Lower lobe of right lung (tissue), 2 donors: ENCODE measurements at regions not wholly inside any gene's neighbourhood (a gene's known extent, or its start where the extent isn't known, plus 50 kb on each side); places are given as distances from the start of the nearest gene placed in this dataset.
"Not testable (repeated sequence)": the region's sequence is repeated elsewhere in the genome, so short reads cannot be mapped to it uniquely, and the experiment has no call there.

ENCODE experiments used
- ATAC-seq, 2 donors: fragments of 200-7000 bp; cut with Tn5 transposase; one replicate each; pipeline ENCODE4 v1.9.1; 2020 to 2022; ENCODE audit warnings: mild to moderate bottlenecking in 2 of 2, moderate library complexity in 2 of 2
- DNase-seq: peaks from one replicate; pipeline ENCODE4 v3.0.0-alpha.2; 2020
- H3K27ac ChIP-seq: fragments of 200-600 bp; one replicate; pipeline ENCODE4 v1.8.0; 2022
- H3K27me3 ChIP-seq: fragments of 200-600 bp; one replicate; pipeline ENCODE4 v1.8.0; 2022; ENCODE audit warnings: low read depth
- H3K36me3 ChIP-seq: fragments of 200-600 bp; one replicate; pipeline ENCODE4 v1.8.0; 2022; ENCODE audit warnings: mild to moderate bottlenecking
- H3K4me1 ChIP-seq: fragments of 200-600 bp; one replicate; pipeline ENCODE4 v1.8.0; 2022
- H3K4me3 ChIP-seq: fragments of 200-600 bp; one replicate; pipeline ENCODE4 v1.8.0; 2022; ENCODE audit warnings: mild to moderate bottlenecking
- H3K9me3 ChIP-seq: fragments of 200-600 bp; one replicate; pipeline ENCODE4 v1.8.0; 2022
- intact Hi-C: fragments of 100-400 bp; cut with DNase I; formaldehyde crosslinking; loops from one replicate; pipeline ENCODE4 v1.11.0; 2022
- TF ChIP-seq, protein P1 (sequence below): fragments of 200-600 bp; IDR thresholded peaks from one replicate; pipeline ENCODE4 v1.8.0; 2022; ENCODE audit warnings: antibody characterized with exemption, mild to moderate bottlenecking
- donor health status: DM: no; HTN: yes; CAD: no; lungs with severe emphysema.

- H3K9me3 ChIP-seq, result no peaks in the 10 kb centered on the region
- TF ChIP-seq, protein P1, sequence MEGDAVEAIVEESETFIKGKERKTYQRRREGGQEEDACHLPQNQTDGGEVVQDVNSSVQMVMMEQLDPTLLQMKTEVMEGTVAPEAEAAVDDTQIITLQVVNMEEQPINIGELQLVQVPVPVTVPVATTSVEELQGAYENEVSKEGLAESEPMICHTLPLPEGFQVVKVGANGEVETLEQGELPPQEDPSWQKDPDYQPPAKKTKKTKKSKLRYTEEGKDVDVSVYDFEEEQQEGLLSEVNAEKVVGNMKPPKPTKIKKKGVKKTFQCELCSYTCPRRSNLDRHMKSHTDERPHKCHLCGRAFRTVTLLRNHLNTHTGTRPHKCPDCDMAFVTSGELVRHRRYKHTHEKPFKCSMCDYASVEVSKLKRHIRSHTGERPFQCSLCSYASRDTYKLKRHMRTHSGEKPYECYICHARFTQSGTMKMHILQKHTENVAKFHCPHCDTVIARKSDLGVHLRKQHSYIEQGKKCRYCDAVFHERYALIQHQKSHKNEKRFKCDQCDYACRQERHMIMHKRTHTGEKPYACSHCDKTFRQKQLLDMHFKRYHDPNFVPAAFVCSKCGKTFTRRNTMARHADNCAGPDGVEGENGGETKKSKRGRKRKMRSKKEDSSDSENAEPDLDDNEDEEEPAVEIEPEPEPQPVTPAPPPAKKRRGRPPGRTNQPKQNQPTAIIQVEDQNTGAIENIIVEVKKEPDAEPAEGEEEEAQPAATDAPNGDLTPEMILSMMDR, result no peak
- H3K4me3 ChIP-seq, result no peak overlapping the region
- H3K4me1 ChIP-seq, result no peaks in the 10 kb centered on the region
- no peak overlapping the region for H3K27ac ChIP-seq
- H3K36me3 ChIP-seq, result no peaks in the 10 kb centered on the region
- DNase-seq (no peak), ATAC-seq (no peak)
- no peaks in the 10 kb centered on the region for H3K27me3 ChIP-seq
- intact Hi-C loops, result no loop called here
Measured at GRCh38 chr5:26416911-26417310, 621.5 kb downstream of the CDH9 start.

GRCh38 chr5:26415987-26416779, 622.2 kb downstream of the CDH9 start:
- ATAC-seq, result peak in 1 of 2 donors; percentile 14
- Histone ChIP-seq H3K27me3 (no peaks in the 10 kb centered on the region), H3K9me3 (no peaks in the 10 kb centered on the region), H3K4me1 (no peaks in the 10 kb centered on the region), H3K27ac (no peak overlapping the region), H3K36me3 (no peaks in the 10 kb centered on the region), H3K4me3 (no peak overlapping the region)
- DNase-seq, result no peak
- intact Hi-C loops, result no loop called here
- TF ChIP-seq, protein P1, result no peak

- intact Hi-C loops, result no loop called here
- Histone ChIP-seq H3K27me3 (no peaks in the 10 kb centered on the region), H3K36me3 (no peaks in the 10 kb centered on the region), H3K4me3 (no peak overlapping the region), H3K9me3 (no peaks in the 10 kb centered on the region), H3K4me1 (no peaks in the 10 kb centered on the region), H3K27ac (no peak overlapping the region)
- ATAC-seq, result no peak
- no peak for DNase-seq
- TF ChIP-seq, protein P1, result no peak
Measured at GRCh38 chr5:26390608-26391007, 647.8 kb downstream of the CDH9 start.

- Histone ChIP-seq H3K4me3 (no peak overlapping the region), H3K9me3 (no peaks in the 10 kb centered on the region), H3K36me3 (no peaks in the 10 kb centered on the region), H3K4me1 (no peaks in the 10 kb centered on the region), H3K27me3 (no peaks in the 10 kb centered on the region), H3K27ac (no peak overlapping the region)
- TF ChIP-seq, protein P1, result no peak
- ATAC-seq, result no peak
- intact Hi-C loops, result no loop called here
- DNase-seq, result no peak
Measured at GRCh38 chr5:26388976-26389375, 649.4 kb downstream of the CDH9 start.

GRCh38 chr5:26386532-26386931, 651.9 kb downstream of the CDH9 start:
- Histone ChIP-seq H3K27ac (no peak overlapping the region), H3K9me3 (no peaks in the 10 kb centered on the region), H3K27me3 (no peaks in the 10 kb centered on the region), H3K36me3 (no peaks in the 10 kb centered on the region), H3K4me1 (no peaks in the 10 kb centered on the region), H3K4me3 (no peak overlapping the region)
- intact Hi-C loops, result no loop called here
- DNase-seq (no peak), ATAC-seq (no peak)
- TF ChIP-seq, protein P1, result no peak

DNA sequence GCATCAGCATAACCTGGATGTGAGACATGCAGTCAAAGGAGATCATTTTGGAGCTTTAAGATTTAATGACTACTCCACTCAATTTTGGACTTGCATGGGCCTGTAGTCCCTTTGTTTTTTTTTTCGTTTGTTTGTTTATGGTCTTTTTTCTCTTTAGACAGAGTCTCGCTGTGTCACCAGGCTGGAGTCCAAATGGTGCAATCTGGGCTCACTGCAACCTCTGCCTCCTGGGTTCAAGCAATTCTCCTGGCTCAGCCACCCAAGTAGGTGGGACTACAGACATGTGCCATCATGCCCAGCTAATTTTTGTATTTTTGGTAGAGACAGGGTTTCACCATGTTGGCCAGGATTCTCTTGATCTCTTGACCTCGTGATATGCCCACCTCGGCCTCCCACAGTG, 673.8 kb downstream of the CDH9 start:
- H3K27ac ChIP-seq, intact Hi-C loops, H3K27me3 ChIP-seq, DNase-seq, ATAC-seq, H3K9me3 ChIP-seq, H3K36me3 ChIP-seq, H3K4me3 ChIP-seq, H3K4me1 ChIP-seq: not testable (repeated sequence)
